NCI-H2196 treated with DMSO at 0.1 percent for 48 hours (cell line): ENCODE measurements at regions not wholly inside any gene's neighbourhood (a gene's known extent, or its start where the extent isn't known, plus 50 kb on each side); places are given as distances from the start of the nearest gene placed in this dataset.
"Not testable (repeated sequence)": the region's sequence is repeated elsewhere in the genome, so short reads cannot be mapped to it uniquely, and the experiment has no call there.

ENCODE experiments used
- DNase-seq: peaks from one replicate; lab custom pipeline; 2025; ENCODE audit not compliant: unreplicated experiment; lab: John Stamatoyannopoulos, UW

DNA sequence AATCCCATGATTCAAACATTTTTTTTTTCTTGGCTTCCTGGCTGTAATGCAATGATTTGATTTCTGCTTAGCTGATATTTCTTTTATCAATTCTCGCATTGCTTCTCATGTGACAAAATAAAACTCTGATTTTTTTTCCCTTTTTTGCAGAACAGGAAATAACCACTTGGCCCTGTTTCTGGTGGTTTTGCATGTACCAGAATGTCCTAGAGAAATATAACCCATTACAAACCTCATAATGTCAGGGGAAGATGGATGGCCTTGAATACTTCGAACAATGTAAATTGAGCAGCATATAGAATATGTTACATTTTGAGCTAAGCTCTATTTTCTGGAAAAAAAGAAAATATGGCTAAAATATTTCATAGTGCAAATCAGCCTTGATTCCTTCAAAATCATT is 275.6 kb downstream of the RAP2B start:
- no peak for DNase-seq

DNA sequence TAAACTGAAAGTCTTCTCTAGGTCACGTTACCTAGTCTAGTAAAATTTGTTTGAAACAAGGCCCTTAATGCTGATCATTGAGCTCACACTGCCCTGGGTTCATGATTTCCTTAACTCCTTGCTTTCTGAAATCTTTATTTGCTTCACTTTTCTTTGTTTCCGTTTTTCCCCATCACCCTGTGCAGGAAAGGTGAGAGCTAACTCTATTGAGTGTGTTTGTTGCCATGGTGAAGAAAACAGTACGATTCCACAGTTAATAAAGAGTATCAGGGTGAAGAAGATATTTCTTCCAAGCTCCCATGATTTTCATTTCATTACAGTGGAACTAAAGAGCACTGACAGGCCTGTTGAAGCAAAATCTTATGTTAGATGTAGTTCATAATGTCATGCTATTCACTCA is 276.2 kb downstream of the RAP2B start:
- DNase-seq = no peak

DNA sequence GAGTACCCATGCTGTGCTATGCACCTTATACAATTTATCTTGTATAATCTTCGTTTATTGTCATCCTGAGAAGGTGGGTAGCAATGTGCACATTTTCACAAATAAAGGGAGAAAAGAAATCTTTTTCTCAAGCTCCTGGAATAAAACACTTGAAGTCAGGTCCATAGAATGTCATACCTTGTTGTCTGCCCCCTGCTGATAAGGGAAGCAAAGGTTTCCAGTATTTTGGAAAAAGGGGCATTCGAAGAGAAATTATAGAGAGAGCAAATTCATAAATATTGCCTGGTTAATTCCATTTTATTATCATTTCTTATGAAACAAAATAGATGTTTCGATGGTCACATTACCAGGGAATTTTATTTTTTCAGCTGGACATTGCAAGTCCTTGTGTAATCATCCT is 277.8 kb downstream of the RAP2B start:
- DNase-seq = no peak

DNA sequence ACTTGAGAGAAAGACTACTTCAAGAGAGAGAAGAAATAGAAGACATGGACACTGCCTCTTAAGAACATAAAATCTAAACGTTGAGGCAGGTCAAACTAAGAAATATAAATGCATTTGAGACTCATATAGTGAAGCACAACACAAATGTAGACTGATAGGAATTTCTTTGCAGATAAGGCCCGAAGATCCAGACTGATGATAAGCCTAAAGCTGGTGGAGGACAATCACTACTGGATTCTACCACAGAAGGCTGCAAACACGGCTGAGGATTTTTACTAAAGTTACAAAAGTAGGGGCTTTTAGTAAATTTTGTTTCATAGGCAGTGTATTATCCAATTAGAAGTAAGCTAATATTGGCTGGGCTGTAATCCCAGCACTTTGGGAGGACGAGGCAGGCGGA is 278.3 kb downstream of the RAP2B start:
- DNase-seq = no peak

GRCh38 chr3:153442386-153442785 is 280.4 kb downstream of the RAP2B start:
- no peak for DNase-seq

- DNase-seq = no peak
These were observed 280.9 kb downstream of the RAP2B start for GRCh38 chr3:153442799-153443487.

- no peak for DNase-seq
These were observed 281.9 kb downstream of the RAP2B start for GRCh38 chr3:153443961-153444360.

- no peak for DNase-seq
These were observed 283.8 kb downstream of the RAP2B start for GRCh38 chr3:153445817-153446216.

- no peak for DNase-seq
These were observed 286.3 kb downstream of the RAP2B start for GRCh38 chr3:153448151-153448829.

DNA sequence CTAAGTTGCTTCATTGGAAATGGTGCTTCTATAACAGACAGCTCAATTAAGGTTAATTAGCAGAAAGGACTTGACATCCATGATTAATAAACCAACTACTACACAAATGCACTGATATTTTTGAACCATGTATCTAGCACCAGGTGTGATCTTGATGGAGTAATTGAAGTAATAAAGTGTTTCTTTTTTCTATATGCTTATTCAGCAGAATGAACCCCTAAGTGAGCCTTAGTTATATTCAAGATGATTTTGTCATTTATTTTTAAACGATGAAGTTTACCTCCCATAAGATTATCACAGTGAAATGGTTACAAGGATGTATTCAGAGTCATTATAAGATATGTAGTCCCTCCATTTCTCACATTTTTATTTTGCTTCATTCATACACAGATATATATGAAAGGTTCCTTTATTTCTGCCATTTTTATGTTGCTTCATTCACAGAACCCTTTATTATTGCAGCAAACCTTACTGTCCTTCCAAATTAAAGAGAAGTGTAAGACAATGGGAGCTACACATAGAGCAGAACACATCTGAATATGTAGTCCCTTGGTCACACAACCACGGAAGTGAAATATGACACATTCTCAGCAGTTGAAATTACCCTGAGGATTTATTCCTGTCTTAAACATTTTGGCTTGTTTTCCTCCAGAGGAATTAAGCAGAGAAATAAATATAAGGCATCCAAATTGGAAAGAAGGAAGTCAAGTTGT is 295.0 kb downstream of the RAP2B start:
- DNase-seq = no peak

DNA sequence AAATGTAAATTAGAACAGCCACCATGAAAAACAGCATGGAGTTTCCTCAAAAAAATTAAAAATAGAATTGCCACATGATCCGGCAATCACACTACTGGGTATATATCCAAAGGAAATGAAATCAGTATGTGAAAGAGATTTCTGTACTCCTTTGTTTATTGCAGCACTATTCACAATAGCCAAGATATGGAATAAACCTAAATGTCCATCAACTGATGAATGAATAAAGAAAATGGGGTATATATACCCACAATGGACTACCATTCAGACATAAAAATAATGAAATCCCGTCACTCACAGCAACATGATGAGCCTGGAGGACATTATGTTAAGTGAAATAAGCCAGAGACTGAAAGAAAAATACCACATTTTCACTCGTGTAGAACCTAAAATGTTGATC is 296.9 kb downstream of the RAP2B start:
- no peak for DNase-seq

DNA sequence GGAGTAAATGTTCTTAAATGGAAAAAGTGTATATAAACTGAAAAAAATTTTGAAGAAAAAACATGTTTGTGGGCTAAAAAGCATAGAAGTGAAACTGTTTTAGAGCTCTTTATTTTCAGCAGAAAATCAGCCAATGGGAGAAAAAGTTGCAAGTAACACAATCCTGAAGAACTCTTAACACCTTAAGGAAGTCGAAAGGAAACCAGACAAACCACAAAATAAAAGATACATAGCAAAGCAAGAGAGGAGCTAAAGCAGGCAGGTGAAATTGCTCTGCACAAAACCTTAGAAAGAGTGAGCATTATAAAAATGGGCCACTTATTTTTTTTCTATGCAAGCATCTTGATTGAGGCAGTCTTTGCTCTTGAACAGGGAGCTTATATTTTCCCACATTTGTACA is 300.5 kb downstream of the RAP2B start:
- no peak for DNase-seq

DNA sequence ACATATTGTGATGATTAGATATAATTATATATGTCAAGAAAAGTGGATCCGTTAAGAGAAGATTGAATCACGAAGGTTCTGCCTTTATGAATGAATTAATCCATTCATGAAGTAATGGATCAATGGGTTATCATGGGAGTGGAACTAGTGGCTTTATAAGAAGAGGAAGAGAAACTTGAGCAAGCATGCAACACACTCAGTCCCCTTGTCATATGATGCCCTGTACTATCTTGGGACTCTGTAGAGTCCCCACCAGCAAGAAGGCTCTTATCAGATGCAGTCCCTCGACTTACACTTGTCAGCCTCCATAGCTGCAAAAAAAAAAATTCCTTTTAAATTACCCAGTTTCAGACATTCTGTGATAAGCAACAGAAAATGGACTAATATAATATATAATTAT is 301.9 kb downstream of the RAP2B start:
- DNase-seq = no peak

- DNase-seq = no peak
These were observed 307.1 kb downstream of the RAP2B start for GRCh38 chr3:153469162-153469561.

- DNase-seq = no peak
These were observed 322.8 kb downstream of the RAP2B start for GRCh38 chr3:153484842-153485241.

DNA sequence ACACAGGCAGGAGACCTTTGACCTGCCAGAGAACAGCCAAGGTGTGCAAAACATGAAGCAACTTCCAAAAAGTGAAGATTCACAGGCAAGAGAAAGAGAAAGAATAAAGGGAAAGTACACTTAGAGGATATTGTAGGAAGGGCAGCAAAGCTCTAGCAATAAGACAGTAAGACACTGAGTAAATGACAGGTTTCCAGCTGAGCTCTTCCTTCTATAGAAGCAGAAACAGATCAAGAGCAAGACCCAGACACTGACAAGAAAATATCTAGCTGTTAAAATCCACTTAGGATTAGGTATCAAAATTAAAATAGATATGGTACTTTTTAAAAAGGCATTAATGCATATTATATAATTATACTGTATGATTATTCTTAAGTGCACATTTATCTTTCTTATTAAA is 333.4 kb downstream of the RAP2B start:
- no peak for DNase-seq

- DNase-seq = no peak
These were observed 340.7 kb downstream of the RAP2B start for GRCh38 chr3:153502682-153503081.

- DNase-seq = no peak
These were observed 341.8 kb downstream of the RAP2B start for GRCh38 chr3:153503873-153504272.

- not testable (repeated sequence) for DNase-seq
These were observed 344.2 kb downstream of the RAP2B start for GRCh38 chr3:153506205-153506604.

- DNase-seq = not testable (repeated sequence)
These were observed 344.7 kb downstream of the RAP2B start for GRCh38 chr3:153506686-153507085.

DNA sequence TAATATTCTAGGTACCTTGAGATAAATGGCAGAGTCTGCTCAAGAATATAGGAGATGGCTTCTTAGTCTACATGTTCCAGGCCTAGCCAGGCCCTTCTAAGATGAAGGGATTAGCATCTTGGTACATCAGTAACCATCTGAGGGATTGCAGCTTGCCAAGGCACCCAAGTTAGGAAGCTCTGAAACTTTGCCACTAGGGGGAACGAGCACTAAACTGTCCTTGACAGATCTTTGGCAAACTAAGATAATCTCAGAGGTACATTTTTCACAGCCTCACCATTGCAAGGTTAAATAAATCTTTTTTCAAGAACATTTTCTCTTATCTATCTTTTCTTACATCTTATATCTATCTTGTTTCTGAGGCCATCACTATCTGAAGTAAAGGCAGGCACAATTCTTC is 351.2 kb downstream of the RAP2B start:
- DNase-seq = no peak

DNA sequence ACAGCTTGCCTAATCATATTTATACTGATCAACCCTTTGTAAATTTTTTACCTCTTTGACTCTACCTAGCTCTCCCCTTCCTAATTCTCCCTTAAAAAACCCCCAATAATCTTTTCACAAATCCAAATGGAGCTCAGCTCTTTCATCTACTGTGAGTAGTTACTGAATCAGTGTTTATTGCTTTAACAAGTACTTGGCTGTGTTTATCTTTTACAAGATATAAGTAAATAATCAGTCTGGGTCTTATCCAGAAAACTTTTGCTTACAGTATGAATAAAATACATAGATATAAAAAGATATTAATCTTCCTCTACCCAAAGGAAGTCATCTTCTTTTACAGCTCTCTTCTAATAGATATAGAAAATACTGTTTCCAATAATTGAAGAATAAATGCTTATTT is 366.4 kb downstream of the RAP2B start:
- no peak for DNase-seq
